GM19324 (cell line): ENCODE measurements at regions not wholly inside any gene's neighbourhood (a gene's known extent, or its start where the extent isn't known, plus 50 kb on each side); places are given as distances from the start of the nearest gene placed in this dataset.

Source experiments
- ATAC-seq: cut with Tn5 transposase; IDR thresholded peaks from one replicate; pipeline ENCODE4 v1.9.1; 2021; ENCODE audit warnings: mild to moderate bottlenecking, moderate library complexity; ENCODE audit not compliant: unreplicated experiment, low FRiP score

- ATAC-seq = no peak
These were observed 166.5 kb upstream of the PPP1R2C start for GRCh38 chrX:42944381-42944998.

- ATAC-seq = no peak
These were observed 168.7 kb upstream of the PPP1R2C start for GRCh38 chrX:42946544-42947194.

- ATAC-seq = no peak
These were observed 171.0 kb upstream of the PPP1R2C start for GRCh38 chrX:42948723-42949657.

- no peak for ATAC-seq
These were observed 173.8 kb upstream of the PPP1R2C start for GRCh38 chrX:42951747-42952146.

GRCh38 chrX:42952621-42953020 lies 174.7 kb upstream of the PPP1R2C start:
- ATAC-seq = no peak

- peak; percentile 9 for ATAC-seq
These were observed 176.9 kb upstream of the PPP1R2C start for GRCh38 chrX:42954880-42955279.

- peak; percentile 85 for ATAC-seq
These were observed 177.4 kb upstream of the PPP1R2C start for GRCh38 chrX:42955349-42955748.

- ATAC-seq = no peak
These were observed 189.8 kb upstream of the PPP1R2C start for GRCh38 chrX:42967681-42968300.

GRCh38 chrX:42973321-42973720 lies 195.4 kb upstream of the PPP1R2C start:
- no peak for ATAC-seq

- ATAC-seq = no peak
These were observed 197.9 kb upstream of the PPP1R2C start for GRCh38 chrX:42975906-42976305.

- peak; percentile 44 for ATAC-seq
These were observed 198.9 kb upstream of the PPP1R2C start for GRCh38 chrX:42976746-42977366.

- no peak for ATAC-seq
These were observed 200.9 kb upstream of the PPP1R2C start for GRCh38 chrX:42978655-42979379.

GRCh38 chrX:42988700-42989099 lies 210.7 kb upstream of the PPP1R2C start:
- ATAC-seq = no peak

GRCh38 chrX:42992199-42992943 lies 214.4 kb upstream of the PPP1R2C start:
- ATAC-seq = no peak

GRCh38 chrX:42996861-42997260 lies 218.9 kb upstream of the PPP1R2C start:
- ATAC-seq = no peak

- no peak for ATAC-seq
These were observed 222.2 kb upstream of the PPP1R2C start for GRCh38 chrX:43000121-43000520.

- ATAC-seq = peak; percentile 79
These were observed 224.7 kb upstream of the PPP1R2C start for GRCh38 chrX:43002526-43003203.

GRCh38 chrX:43003204-43003565 lies 225.2 kb upstream of the PPP1R2C start:
- peak; percentile 31 for ATAC-seq

GRCh38 chrX:43003939-43004338 lies 226.0 kb upstream of the PPP1R2C start:
- no peak for ATAC-seq
